GM20000 (cell line): ENCODE measurements at regions not wholly inside any gene's neighbourhood (a gene's known extent, or its start where the extent isn't known, plus 50 kb on each side); places are given as distances from the start of the nearest gene placed in this dataset.

Experiments used
- DNase-seq: peaks from one replicate; pipeline ENCODE4 v3.0.0; 2012; ENCODE audit warnings: low spot score
- CTCF ChIP-seq: IDR thresholded peaks from 2 replicates; pipeline ENCODE4 v1.5.1; 2012; ENCODE audit warnings: mild to moderate bottlenecking, control low read depth; ENCODE audit errors: extremely low read depth, missing control alignments

- no peak for DNase-seq
- no peak for TF ChIP-seq CTCF
These were observed 903.7 kb downstream of the EPHA3 start for GRCh38 chr3:90011131-90011530.

GRCh38 chr3:90011596-90011995 is 904.2 kb downstream of the EPHA3 start:
- DNase-seq, result no peak
- TF ChIP-seq CTCF, result no peak

- DNase-seq, result no peak
- no peak for TF ChIP-seq CTCF
These were observed 904.6 kb downstream of the EPHA3 start for GRCh38 chr3:90011996-90012395.

- TF ChIP-seq CTCF, result no peak
- DNase-seq, result no peak
These were observed 908.4 kb downstream of the EPHA3 start for GRCh38 chr3:90015688-90016356.

- no peak for DNase-seq
- TF ChIP-seq CTCF, result no peak
These were observed 909.1 kb downstream of the EPHA3 start for GRCh38 chr3:90016555-90016954.

- no peak for DNase-seq
- TF ChIP-seq CTCF, result no peak
These were observed 911.4 kb downstream of the EPHA3 start for GRCh38 chr3:90018779-90019178.

- no peak for DNase-seq
- TF ChIP-seq CTCF, result no peak
These were observed 917.6 kb downstream of the EPHA3 start for GRCh38 chr3:90025019-90025418.
